ENCODE measurements at regions not wholly inside any gene's neighbourhood (a gene's known extent, or its start where the extent isn't known, plus 50 kb on each side); places are given as distances from the start of the nearest gene placed in this dataset.

DNA sequence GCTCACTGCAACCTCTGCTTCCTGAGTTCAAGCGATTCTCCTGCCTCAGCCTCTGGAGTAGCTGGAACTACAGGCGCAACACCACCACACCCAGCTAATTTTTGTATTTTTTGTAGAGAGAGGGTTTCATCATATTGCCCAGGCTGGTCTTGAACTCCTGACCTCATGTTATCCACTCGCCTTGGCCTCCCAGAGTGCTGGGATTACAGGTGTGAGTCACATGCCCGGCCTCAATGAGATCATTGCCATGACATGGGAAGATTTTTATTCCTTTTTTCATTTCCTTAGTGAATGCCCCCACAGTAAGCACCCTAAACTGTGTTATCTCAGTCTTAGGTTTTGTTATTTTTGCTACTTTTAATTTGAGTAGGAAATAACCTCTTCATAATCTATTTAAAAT lies 977.9 kb downstream of the BRINP3 start:
- DNase-seq = no peak

DNA sequence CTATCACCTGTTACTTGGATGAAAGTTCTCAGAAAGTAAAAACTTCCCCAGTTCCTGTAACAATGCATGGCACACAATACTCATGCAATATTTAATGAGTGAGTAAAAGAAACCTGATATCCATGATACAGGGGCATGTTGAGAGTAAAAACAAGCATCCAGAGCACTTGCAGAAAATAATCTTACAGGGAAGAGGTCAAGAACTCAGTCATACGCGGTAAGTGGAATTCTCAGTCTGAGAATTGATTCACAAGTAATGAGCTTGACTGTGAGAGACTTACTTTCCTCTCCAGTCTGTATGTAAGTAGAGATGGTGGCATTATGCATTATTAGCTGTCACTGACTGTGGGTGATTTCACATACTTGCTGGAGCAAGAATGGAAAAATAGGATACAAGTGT lies 976.9 kb downstream of the BRINP3 start:
- no peak for DNase-seq

DNA sequence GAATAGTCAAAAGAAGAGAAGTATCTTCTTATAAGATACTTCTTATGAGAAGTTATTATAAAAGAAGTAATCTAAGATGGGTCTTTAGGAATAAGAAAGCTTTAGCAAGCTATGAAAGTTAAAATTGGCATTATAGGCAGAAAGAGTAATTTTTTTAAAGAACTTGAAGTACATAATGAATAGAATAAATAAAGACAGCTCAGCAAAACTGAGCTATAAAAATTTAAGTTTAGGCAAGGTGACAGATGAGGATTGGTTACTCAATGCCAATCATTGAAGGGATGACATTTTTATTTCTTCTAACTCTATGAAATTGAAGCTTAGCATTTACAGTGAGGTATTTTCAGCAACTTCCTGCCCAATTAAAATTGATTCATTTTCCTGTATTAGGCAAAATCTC lies 966.8 kb downstream of the BRINP3 start:
- no peak for DNase-seq

DNA sequence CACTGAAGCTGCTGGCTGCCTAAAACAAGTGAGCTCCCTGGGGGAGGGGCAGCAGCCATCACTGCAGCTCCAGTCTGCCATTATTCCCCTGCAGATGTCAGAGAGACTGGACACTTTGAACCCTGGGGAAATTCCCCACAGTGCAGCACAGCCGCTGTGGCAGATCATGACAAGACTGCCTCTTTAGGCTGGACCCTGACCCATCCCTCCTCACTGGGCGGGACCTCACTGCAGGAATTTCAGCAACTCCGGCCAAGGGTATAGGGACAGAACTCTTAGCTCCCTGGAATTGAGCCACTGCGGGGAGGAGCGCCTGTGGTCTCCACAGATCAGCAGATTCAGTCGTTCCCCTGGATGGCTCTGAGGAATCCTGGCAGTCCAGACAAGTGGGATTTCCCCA lies 964.6 kb downstream of the BRINP3 start:
- no peak for DNase-seq

DNA sequence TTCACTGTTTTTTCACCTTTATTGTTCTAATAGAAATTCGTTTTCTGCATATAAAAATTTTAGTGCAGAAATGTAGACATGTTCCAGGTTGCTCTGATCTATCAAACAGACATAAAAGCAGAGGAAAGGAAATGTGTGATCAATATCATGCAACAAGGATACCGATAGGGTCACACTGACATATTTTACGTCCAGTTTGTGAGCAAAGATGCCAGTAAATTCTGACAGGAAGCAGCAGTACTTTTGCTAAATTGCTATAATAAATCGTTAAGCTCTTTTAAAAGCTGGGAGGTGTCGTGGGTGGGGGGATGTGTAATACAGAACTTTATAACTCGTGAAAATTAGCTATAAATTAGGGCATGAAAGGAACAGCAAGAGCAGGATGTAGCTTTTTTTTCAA lies 955.2 kb downstream of the BRINP3 start:
- no peak for DNase-seq

DNA sequence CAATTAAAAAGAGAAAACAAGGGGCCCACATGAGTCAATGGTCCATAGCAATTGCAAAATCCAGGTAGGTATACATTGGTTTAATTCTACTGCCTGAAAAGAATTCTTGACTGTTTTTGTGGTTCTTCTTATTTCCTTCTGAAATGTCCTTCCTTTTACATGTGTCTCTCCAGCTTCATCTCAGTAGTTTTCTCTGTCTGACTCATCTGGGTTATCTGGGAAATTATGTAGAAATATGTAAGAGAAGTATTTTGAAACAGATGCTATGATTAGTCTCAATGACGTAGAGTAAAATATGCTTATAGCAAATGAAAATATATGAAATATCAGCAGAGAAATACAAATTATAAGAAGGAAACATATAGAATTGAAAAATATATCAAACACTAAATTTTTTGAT lies 953.2 kb downstream of the BRINP3 start:
- DNase-seq = no peak

DNA sequence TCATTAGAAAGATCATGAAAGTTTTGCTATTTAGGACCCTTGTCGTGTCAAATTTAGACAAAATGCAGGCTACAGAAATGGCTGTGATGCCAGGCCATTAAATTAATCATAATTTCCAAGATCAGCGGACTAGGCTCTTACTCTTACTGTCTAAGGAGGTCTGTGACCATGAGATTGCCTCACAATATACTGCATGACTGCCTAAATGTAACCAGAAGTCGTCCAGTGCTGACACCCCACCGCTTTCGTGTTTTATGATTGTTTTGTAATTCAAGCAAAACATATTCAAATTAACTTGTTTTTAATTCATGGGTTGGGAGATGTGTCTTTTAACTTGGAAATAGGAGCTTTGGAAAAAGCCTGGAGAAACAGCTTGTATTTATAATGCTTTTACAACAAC lies 947.5 kb downstream of the BRINP3 start:
- no peak for DNase-seq

DNA sequence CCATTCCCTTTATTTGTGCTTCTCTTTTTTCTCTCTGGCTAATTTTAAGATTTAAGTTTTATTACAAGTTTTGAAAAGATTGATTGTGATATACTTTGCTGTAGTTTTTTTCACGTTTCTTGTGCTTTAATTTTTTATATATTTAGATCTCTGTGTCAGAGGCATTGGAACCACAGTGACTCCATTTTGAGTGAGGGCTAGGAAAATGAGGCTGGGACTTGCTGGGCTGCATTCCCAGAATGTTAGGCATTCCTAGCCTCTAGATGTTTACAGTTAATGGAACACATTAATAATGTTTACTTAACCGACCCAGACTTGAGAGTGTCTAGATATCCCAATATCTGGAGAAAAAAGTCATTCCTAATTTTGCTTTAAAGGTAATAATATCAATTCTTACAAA lies 939.4 kb downstream of the BRINP3 start:
- DNase-seq = no peak

DNA sequence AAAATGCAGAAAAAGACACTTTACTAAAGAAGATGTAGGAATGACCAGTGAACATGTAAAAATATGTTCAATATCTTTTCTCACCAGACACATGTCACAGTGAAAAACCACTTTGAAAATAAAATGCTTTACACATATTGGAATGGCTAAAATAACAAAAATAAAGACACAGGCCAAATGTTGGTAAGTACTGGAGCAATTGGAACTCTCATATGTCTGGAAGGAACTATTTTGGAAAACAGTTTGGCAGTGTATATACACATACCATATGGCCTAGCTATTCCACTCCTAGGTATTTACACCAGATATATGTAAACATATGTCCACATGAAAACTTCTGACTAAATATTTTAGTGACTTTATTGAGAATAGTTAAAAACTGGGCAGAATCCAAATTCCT lies 927.2 kb downstream of the BRINP3 start:
- no peak for DNase-seq

DNA sequence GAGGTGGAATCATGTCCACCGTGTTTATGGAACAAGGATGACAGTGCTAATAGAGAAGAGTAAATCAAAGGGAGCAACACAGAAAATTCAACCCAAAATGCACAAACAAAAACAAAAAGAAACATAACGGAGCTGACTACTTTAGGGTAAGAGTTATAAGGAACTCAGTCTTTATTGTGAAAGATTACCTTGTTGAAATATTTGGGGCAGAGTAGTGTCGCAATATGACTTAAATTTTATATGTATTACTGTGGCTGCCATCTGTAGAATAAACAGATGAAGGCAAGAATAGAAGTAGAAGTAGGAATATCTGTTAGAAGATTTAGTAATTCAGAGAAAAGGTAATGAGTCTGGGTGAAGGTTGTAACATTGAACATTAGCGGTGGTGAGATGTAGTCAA lies 913.9 kb downstream of the BRINP3 start:
- DNase-seq = no peak

DNA sequence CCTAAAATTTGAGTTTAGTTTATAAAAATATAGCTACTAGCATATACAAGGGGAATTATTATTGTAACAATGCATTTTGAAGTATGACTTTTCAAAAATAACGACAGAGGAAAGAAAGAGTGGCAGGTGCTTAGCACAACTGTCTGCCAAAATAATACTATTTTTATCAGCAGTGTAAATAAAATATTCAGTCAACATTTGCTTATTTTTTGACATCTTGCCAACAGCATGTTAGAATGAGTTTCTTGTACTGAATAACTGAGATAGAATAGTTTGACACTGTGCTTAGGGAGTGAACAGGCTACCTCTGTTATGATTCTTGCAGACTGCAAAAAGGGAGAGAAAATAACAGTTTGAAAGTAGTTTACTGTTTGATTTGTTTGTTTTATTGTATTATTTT lies 909.8 kb downstream of the BRINP3 start:
- no peak for DNase-seq

DNA sequence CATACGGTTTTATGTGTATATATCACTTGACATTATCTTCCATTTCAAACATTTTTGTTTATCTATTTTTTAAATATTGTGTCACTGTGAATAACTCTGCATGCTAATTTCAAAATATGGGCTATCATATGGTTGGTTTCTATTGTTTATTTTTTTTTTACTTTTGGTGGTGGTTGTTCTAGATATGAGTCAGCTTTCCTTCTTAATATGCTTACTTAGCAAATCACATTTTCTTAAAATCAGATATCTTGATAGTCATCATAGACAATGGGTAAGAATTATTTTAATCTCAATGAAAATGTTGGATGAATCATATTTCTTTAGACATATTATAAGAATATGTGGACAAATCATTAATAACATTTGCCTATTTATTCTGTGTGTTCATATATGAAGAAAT lies 881.5 kb downstream of the BRINP3 start:
- no peak for DNase-seq

DNA sequence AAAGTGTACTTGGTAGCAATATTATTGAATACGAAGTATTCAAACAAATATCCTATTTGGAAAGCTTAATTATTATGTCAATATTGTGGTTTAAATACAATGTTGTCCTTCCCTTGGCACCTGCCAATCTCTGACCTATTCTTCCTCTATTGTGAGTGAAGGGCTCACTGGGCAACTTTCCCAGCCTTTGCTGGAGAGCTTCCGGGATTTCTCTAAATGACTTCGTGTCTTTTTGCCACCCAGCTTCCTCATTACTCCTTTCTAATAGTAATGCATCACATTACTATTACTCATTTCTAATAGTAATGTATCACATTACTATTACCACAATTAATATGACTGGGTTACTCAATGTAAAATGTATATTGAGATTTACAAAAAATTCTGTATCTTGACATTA lies 880.6 kb downstream of the BRINP3 start:
- DNase-seq = no peak

DNA sequence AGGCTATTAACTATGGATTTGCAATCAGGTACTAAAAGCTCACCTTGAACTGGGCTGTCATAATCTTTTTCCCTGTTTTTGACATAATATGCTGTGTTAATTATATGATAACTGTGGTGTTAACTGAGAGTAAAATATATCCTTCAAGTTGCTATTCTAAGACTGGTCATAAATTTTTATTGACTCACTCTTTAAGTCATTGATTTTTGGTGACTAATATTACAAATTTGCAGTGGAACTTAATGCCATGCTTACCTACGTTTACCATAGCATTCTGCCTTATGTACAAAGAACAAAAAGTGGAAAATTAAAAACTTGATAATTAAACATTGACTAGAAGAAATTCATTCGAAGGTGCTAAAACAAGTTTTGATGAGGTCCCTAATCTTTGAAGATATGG lies 872.4 kb downstream of the BRINP3 start:
- DNase-seq = no peak

DNA sequence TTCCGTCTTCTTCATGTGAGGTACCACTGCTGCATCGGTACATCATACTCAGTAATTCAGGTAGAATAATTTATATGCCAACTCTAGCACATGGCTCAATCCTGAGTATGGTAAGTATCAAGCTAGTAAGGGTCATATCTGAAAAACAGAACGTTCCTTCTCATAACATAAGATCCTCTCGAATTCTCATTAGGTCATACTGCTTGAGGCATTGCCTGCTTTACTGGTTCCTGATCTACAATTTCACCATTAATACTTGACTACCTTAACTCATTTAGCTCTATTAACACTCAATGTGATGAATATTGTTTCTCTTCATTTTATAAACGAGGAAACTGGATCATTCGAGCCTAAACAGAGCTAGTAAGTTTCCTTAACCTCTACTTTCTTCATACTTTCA lies 871.6 kb downstream of the BRINP3 start:
- DNase-seq = no peak

DNA sequence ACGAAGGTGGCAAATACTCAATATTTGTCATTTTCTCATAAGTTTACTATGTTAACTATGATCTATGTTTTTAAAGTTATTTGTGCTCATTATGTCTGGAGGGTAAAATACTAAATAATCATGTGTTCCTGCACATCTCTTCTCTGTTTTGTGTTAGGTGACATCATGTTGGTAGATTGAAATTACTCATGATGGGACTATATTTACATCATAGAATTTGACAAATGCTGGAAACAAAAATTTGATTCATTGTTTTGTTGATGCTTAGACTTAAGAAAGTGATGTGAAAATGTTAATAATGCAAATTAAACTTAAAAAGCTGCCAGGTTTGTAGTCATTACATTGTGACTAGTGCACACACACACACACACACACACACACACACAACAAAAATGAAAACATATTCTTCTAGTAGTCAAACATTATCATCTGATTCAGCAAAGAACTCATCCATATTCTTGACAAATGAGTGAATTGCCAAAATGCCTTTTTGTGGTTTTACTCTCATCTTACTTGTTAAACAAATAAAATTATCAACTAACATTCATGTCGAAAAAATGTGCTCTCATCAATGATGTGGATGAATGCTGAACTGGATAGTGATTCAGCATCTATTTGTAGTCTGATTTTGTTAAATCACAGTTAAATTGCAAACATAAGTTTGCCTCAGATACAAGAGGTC lies 870.7 kb downstream of the BRINP3 start:
- DNase-seq = no peak

DNA sequence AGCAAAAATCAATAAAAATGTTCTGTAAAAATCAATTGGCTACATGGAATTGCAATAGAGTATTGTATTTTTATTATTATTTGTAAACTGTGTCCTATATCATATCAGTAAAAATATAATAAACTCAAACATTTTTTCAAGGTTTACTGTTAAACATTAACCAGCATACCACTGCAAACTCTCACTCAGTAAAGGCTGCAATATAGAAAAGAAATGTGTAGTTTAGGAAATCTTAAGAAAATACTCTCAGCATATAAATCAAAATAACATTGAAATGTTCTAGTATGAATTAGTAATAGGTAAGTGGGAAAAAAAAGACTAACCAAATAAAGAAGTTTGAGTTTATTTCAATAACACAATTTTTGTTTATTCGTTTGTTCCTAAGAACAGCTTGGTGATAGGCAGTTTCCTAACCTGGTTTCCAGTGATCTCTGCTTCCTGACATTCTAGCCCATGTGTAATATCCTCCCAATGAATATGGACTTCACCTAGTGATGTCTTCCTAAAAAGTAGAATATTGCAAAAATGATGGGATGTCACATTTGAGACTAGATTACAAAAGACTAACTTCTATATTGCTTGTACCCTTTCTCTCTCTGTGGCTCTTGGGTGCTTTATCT lies 870.1 kb downstream of the BRINP3 start:
- no peak for DNase-seq

DNA sequence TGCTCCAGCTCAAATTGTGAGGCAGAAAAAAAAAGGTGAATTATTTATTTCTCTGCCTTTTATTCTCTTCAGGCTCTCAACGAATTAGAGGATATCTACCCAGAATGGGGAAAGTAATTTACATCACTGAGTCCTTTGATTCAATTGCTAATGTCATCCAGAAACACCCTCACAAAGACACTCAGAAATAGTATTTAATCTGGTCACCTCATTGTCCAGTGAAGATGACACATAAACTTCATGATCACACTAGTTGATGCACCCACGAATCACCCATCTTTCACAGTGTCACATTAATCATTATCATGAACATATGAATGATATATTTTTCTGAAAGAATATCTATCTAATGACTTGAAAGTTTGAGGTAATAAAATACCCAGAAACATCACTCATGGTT lies 868.5 kb downstream of the BRINP3 start:
- DNase-seq = no peak

DNA sequence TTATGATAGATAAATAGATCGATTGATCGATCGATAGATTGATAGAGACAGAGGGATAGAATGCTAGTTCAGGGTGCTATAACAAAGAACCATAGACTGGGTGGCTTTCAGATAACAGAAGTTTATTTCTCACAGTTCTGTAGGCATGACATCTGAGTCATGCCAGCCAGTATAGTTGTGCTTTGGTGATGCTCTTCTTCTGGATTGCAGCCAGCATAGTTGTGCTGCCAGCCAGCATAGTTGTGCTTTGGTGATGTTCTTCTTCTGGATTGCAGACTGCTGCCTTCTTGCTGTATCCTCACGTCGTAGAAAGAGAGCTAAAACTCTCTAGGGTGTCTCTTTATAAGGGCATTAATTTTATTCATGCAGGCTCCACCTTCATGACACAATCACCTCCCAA lies 860.8 kb downstream of the BRINP3 start:
- no peak for DNase-seq

DNA sequence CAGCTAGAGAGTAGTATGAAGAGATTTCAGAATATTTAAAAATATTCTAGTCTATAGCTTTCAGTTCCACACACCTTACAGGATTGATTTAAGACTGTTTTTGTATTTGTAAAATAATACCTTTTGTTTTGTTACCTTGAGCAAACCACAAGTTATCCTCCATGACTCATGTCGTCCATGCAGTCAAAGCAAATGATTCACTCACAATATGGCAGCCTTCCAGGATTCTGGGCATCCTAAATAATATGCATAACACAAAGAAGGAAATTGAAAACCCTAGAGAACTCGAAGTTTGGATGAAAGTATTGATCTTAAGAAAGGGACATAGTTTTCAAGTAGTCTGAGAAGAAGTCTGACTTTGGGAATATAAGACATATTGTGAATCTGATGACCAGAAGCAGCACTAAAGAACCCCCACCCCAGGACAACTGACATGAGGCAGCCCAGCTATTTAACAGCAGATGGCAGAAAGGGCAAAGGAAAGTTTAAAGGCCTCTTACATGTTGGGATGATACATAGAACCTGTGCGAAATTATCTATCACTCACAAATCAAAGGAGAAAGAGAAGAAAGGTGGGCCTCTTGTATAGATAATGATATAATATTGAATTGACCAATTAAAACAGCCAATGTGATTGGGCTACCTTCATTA lies 857.9 kb downstream of the BRINP3 start:
- no peak for DNase-seq

DNA sequence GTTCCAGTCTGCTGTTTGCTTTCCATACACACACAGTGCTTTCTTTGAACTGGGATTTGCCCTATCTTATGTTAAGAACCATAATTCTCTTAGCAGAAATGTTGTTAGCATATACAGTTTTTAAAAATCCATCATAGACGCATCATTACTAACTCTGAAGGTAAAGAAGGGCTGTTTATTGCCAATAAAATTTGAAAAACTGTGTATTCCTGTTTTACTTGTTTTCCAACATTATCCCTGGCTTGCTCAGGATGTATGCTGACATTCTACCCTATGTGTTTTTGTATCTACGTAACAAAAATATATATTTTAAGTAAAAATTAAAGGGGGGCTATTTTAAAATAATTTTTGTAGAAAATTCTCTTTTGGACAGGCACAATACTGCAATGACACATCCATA lies 857.2 kb downstream of the BRINP3 start:
- DNase-seq = no peak

DNA sequence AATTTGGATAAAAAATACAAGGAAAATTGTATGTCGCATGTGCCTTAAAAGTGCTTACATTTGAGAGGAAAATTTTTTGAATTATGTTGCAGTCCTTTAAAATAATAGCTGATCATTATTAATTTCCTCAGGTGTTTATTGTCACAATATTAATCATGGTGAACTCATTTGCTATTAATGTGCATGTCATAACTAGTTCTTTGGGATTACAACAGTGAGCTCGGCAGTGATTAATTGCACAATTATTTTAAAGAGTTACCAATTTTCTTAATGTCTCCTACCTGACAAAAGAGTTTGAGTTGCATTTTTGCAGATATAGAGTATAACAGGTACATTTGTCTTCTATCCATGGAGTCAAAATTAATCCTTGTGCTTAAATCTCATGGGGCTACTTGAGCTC lies 854.3 kb downstream of the BRINP3 start:
- no peak for DNase-seq

DNA sequence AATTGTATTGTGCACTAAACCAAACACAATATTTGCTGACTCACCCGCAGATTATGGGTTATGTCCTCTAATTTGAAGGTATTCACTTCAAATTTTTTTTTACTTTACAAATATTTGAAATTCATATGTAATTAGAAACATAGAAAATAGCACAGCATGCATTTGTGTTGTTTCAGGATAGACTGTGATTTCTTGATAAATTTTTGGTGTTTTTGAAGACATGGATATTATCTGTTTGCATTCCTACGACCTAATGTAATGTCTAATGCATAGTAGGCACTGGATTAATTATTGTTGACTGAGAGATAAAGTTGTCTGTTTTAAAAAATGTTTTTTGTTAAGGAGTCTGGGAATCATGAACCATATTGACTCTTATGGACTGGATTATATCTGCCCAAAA lies 850.2 kb downstream of the BRINP3 start:
- DNase-seq = no peak

DNA sequence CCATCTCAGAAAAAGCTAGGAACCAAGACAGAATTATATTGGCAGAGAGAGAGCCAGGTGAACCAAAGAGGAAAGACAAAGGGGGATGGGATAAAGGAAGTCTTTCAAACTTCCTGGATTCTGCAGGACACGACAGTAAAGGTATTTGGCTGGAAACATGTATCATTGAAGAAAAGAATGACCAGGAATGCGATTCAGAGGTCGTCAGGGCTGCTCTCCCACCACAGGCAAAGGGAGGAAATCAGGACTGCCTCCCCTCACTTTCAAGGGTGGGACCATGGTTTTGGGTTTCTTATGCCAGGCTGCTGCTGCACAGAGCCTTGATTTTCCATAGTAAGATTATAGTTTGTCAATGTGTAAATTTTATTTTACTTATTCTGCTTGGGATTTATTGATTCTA lies 848.8 kb downstream of the BRINP3 start:
- DNase-seq = no peak

DNA sequence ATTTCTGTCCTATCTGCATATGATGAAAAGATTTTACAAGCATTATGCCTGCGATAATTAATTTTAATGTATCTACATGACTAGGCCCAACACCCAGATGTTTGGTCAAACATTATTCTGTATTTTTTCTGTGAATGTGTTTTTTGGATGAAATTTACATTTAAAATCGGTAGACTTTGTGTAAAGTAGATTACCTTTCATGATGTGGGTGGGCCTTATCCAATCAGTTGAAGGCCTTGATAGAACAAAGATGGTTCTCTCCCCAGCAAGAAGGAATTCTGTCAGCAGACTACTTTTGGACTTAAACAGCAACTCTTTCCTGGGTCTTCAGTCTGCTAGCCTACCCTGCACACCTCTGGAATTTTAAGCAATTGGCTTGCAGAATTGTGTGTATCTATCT lies 844.0 kb downstream of the BRINP3 start:
- no peak for DNase-seq
